WERI-Rb-1 (cell line): ENCODE measurements at regions not wholly inside any gene's neighbourhood (a gene's known extent, or its start where the extent isn't known, plus 50 kb on each side); places are given as distances from the start of the nearest gene placed in this dataset.

Source experiments
- DNase-seq: peaks from one replicate; pipeline ENCODE4 v3.0.0-alpha.2; 2020
- H3K27ac ChIP-seq: fragments of 250-450 bp; sonication (Bioruptor Pico); 2 replicates; pipeline ENCODE4 v1.5.1; 2020; ENCODE audit warnings: mild to moderate bottlenecking, moderate library complexity
- H3K27me3 ChIP-seq: fragments of 250-450 bp; sonication (Bioruptor Pico); 2 replicates; pipeline ENCODE4 v1.5.1; 2021; ENCODE audit warnings: mild to moderate bottlenecking, low read depth, moderate library complexity; ENCODE audit not compliant: insufficient read depth, severe bottlenecking
- H3K36me3 ChIP-seq: fragments of 250-450 bp; sonication (Bioruptor Pico); 2 replicates; pipeline ENCODE4 v1.5.1; 2020; ENCODE audit warnings: mild to moderate bottlenecking, moderate library complexity
- H3K4me3 ChIP-seq: 2 replicates; pipeline ENCODE4 v1.5.1; 2011; ENCODE audit warnings: low read depth, mild to moderate bottlenecking, control low read depth, low read length
- H3K9me3 ChIP-seq: fragments of 250-450 bp; sonication (Bioruptor Pico); 2 replicates; pipeline ENCODE4 v1.5.1; 2021; ENCODE audit warnings: mild to moderate bottlenecking, moderate library complexity; ENCODE audit not compliant: severe bottlenecking
- CTCF ChIP-seq: IDR thresholded peaks from 2 replicates; pipeline ENCODE4 v1.5.1; 2011; ENCODE audit warnings: low read depth, mild to moderate bottlenecking, control low read depth, inconsistent platforms, low read length

- H3K27ac ChIP-seq = no peak overlapping the region
- TF ChIP-seq CTCF = no peak
- peaks cover 96% of the 10 kb centered on the region for H3K27me3 ChIP-seq
Observed at GRCh38 chr2:238696786-238697185, 151.1 kb upstream of the TWIST2 start.

GRCh38 chr2:238697193-238698071 is 150.5 kb upstream of the TWIST2 start:
- no peak for TF ChIP-seq CTCF
- Histone ChIP-seq H3K4me3 (no peak overlapping the region), H3K27me3 (peaks cover 96% of the 10 kb centered on the region), H3K9me3 (no peaks in the 10 kb centered on the region), H3K36me3 (no peaks in the 10 kb centered on the region), H3K27ac (no peak overlapping the region)
- no peak for DNase-seq

More at GRCh38 chr2:238696786-238697185, 151.1 kb upstream of the TWIST2 start:
- H3K36me3 ChIP-seq = no peaks in the 10 kb centered on the region
- DNase-seq = no peak
- no peak overlapping the region for H3K4me3 ChIP-seq
- no peaks in the 10 kb centered on the region for H3K9me3 ChIP-seq

DNA sequence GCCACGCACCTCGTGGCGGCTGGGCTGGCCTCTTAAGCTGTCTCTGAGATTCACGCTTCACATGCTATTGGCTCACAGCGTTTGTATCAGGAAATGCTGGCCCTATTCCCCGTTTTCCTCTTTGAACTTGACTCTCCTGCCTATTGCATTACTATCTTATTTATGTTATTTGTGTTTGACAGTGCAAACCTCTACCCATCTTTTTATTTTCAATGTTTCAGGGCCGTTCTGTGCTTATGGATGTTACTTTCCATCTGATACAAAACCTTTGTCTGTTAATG is 149.9 kb upstream of the TWIST2 start:
- no peak overlapping the region for H3K27ac ChIP-seq
- H3K4me3 ChIP-seq = no peak overlapping the region
- no peak for TF ChIP-seq CTCF

DNA sequence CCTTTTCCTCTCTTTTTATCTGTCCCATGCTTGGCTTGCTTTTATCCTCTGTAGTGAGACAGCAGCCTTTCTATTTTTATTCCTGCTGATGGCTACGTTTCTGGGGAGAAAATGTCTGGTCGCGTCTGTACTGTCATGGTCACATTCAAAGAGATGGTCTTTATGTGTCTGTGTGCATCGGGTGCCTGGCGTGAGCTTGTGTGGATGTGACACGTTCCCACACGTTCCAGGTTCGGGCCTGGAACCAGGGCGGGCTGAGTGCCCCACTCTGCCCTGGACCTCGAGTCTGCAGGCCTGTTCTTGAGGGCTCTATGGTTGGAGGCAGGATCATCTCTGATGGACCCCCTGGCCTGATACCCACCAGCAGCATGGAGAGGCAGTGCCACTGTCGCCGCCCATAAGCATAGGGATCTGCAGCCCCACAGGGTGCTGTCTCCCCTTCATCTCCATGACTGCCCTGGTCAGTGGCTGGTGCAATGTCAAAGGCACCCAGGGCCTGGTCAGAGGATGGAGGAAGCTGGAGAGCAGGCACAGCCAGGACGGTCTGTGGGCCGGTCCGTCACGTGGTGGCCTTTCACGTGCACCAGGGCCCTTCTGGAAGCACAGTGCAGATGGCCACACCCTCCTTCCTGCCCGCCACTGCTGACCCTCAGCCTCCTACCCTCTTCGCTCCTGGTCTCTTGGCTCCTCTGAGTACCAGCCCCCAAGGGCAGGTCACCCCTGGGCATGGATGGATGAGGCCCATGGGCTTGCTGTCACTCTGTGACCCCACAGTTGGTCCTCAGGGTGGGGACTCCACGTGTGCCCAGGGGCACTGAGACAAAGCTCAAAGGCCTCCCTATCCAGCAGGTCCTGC is 149.2 kb upstream of the TWIST2 start:
- Histone ChIP-seq H3K27me3 (peaks cover 97% of the 10 kb centered on the region), H3K9me3 (no peaks in the 10 kb centered on the region), H3K4me3 (no peak overlapping the region), H3K36me3 (no peaks in the 10 kb centered on the region), H3K27ac (no peak overlapping the region)
- DNase-seq = no peak
- TF ChIP-seq CTCF = no peak

More for the DNA sequence above, 149.9 kb upstream of the TWIST2 start:
- DNase-seq = no peak
- H3K36me3 ChIP-seq = no peaks in the 10 kb centered on the region
- no peaks in the 10 kb centered on the region for H3K9me3 ChIP-seq
- peaks cover 96% of the 10 kb centered on the region for H3K27me3 ChIP-seq

GRCh38 chr2:238699307-238700116 is 148.4 kb upstream of the TWIST2 start:
- no peak overlapping the region for H3K4me3 ChIP-seq
- no peaks in the 10 kb centered on the region for H3K36me3 ChIP-seq
- no peak for TF ChIP-seq CTCF
- H3K9me3 ChIP-seq = no peaks in the 10 kb centered on the region
- no peak overlapping the region for H3K27ac ChIP-seq
- no peak for DNase-seq
- peaks cover 98% of the 10 kb centered on the region for H3K27me3 ChIP-seq
